ENCODE measurements at regions not wholly inside any gene's neighbourhood (a gene's known extent, or its start where the extent isn't known, plus 50 kb on each side); places are given as distances from the start of the nearest gene placed in this dataset.

- H3K9ac ChIP-seq (ENCODE audit: low read length), result no peak overlapping the region
- H2AFZ ChIP-seq (ENCODE audit: low read length), result no peak overlapping the region
- no peak overlapping the region for H3K27ac ChIP-seq (ENCODE audit: low read depth, low read length, poor library complexity, severe bottlenecking)
- H3K4me3 ChIP-seq (ENCODE audit: low read depth, low read length, poor library complexity, severe bottlenecking), result no peak overlapping the region
- no peaks in the 10 kb centered on the region for H3F3A ChIP-seq (ENCODE audit: insufficient read depth, low read length)
- H3K79me2 ChIP-seq (ENCODE audit: insufficient read depth, low read length), result no peaks in the 10 kb centered on the region
- TF ChIP-seq, protein P1, sequence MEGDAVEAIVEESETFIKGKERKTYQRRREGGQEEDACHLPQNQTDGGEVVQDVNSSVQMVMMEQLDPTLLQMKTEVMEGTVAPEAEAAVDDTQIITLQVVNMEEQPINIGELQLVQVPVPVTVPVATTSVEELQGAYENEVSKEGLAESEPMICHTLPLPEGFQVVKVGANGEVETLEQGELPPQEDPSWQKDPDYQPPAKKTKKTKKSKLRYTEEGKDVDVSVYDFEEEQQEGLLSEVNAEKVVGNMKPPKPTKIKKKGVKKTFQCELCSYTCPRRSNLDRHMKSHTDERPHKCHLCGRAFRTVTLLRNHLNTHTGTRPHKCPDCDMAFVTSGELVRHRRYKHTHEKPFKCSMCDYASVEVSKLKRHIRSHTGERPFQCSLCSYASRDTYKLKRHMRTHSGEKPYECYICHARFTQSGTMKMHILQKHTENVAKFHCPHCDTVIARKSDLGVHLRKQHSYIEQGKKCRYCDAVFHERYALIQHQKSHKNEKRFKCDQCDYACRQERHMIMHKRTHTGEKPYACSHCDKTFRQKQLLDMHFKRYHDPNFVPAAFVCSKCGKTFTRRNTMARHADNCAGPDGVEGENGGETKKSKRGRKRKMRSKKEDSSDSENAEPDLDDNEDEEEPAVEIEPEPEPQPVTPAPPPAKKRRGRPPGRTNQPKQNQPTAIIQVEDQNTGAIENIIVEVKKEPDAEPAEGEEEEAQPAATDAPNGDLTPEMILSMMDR (IDR thresholded peaks at IDR 0.05; ENCODE audit: low read length), result no peak
- TF ChIP-seq EZH2 (IDR thresholded peaks at IDR 0.05; ENCODE audit: borderline replicate concordance, low read length), result no peak
- no peaks in the 10 kb centered on the region for H3K27me3 ChIP-seq (ENCODE audit: insufficient read depth, low read length)
- no peaks in the 10 kb centered on the region for H3K9me2 ChIP-seq (ENCODE audit: low read depth, low read length)
- no peaks in the 10 kb centered on the region for H3K36me3 ChIP-seq (ENCODE audit: insufficient read depth, low read length)
- H3K9me3 ChIP-seq (ENCODE audit: low read length), result no peaks in the 10 kb centered on the region
- no peaks in the 10 kb centered on the region for H3K4me1 ChIP-seq (ENCODE audit: insufficient read depth, low read length, severe bottlenecking)
- H3K4me2 ChIP-seq (ENCODE audit: low read length), result no peak overlapping the region
- H4K20me1 ChIP-seq (ENCODE audit: insufficient read depth, low read length), result no peaks in the 10 kb centered on the region
Observed at GRCh38 chr12:107229827-107230226, 136.5 kb upstream of the CRY1 start.

DNA sequence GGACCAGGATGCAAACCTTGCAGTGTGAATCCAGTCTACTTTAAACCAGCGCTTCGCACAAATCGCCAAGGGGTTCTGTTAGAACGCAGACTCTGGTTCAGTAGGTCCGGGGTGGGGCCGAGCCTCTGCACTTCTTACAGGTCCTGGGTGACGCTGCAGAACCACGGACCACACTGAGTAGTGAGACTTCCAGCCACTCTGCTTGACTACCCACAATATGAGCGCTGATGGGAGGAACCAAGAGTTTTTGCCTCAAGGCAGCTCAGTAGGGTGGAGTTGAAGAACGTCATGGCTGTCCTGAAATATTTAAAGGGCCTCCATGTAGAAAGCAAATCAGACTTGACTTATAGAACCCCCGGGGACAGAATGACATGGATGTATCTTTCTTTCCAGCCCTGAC lies 138.0 kb upstream of the CRY1 start:
- H3K4me1 ChIP-seq (ENCODE audit: insufficient read depth, low read length, severe bottlenecking), result no peaks in the 10 kb centered on the region
- H3K79me2 ChIP-seq (ENCODE audit: insufficient read depth, low read length), result no peaks in the 10 kb centered on the region
- no peak overlapping the region for H2AFZ ChIP-seq (ENCODE audit: low read length)
- H3K36me3 ChIP-seq (ENCODE audit: insufficient read depth, low read length), result no peaks in the 10 kb centered on the region
- no peaks in the 10 kb centered on the region for H3F3A ChIP-seq (ENCODE audit: insufficient read depth, low read length)
- H4K20me1 ChIP-seq (ENCODE audit: insufficient read depth, low read length), result no peaks in the 10 kb centered on the region
- no peaks in the 10 kb centered on the region for H3K9me3 ChIP-seq (ENCODE audit: low read length)
- H3K4me2 ChIP-seq (ENCODE audit: low read length), result no peak overlapping the region
- H3K4me3 ChIP-seq (ENCODE audit: low read depth, low read length, poor library complexity, severe bottlenecking), result no peak overlapping the region
- no peaks in the 10 kb centered on the region for H3K9me2 ChIP-seq (ENCODE audit: low read depth, low read length)
- no peaks in the 10 kb centered on the region for H3K27me3 ChIP-seq (ENCODE audit: insufficient read depth, low read length)
- TF ChIP-seq, protein P1 (IDR thresholded peaks at IDR 0.05; ENCODE audit: low read length), result no peak
- no peak for TF ChIP-seq EZH2 (IDR thresholded peaks at IDR 0.05; ENCODE audit: borderline replicate concordance, low read length)
- no peak overlapping the region for H3K27ac ChIP-seq (ENCODE audit: low read depth, low read length, poor library complexity, severe bottlenecking)
- no peak overlapping the region for H3K9ac ChIP-seq (ENCODE audit: low read length)

- H3K27me3 ChIP-seq (ENCODE audit: insufficient read depth, low read length), result no peaks in the 10 kb centered on the region
- TF ChIP-seq EZH2 (IDR thresholded peaks at IDR 0.05; ENCODE audit: borderline replicate concordance, low read length), result no peak
- TF ChIP-seq, protein P1 (IDR thresholded peaks at IDR 0.05; ENCODE audit: low read length), result no peak
- H3K4me2 ChIP-seq (ENCODE audit: low read length), result no peak overlapping the region
- H3K36me3 ChIP-seq (ENCODE audit: insufficient read depth, low read length), result no peaks in the 10 kb centered on the region
- no peak overlapping the region for H3K4me3 ChIP-seq (ENCODE audit: low read depth, low read length, poor library complexity, severe bottlenecking)
- H3K27ac ChIP-seq (ENCODE audit: low read depth, low read length, poor library complexity, severe bottlenecking), result no peak overlapping the region
- H3K9ac ChIP-seq (ENCODE audit: low read length), result no peak overlapping the region
- no peaks in the 10 kb centered on the region for H3K79me2 ChIP-seq (ENCODE audit: insufficient read depth, low read length)
- H3K9me3 ChIP-seq (ENCODE audit: low read length), result no peaks in the 10 kb centered on the region
- no peak overlapping the region for H2AFZ ChIP-seq (ENCODE audit: low read length)
- H3K4me1 ChIP-seq (ENCODE audit: insufficient read depth, low read length, severe bottlenecking), result no peaks in the 10 kb centered on the region
- H3F3A ChIP-seq (ENCODE audit: insufficient read depth, low read length), result no peaks in the 10 kb centered on the region
- H4K20me1 ChIP-seq (ENCODE audit: insufficient read depth, low read length), result no peaks in the 10 kb centered on the region
- no peaks in the 10 kb centered on the region for H3K9me2 ChIP-seq (ENCODE audit: low read depth, low read length)
Observed at GRCh38 chr12:107233551-107233950, 140.2 kb upstream of the CRY1 start.

Data from OCI-LY1 (cell line).